MM.1S (cell line): ENCODE measurements at regions not wholly inside any gene's neighbourhood (a gene's known extent, or its start where the extent isn't known, plus 50 kb on each side); places are given as distances from the start of the nearest gene placed in this dataset.

Source experiments
- EZH2 ChIP-seq: fragments of 300-600 bp; sonication (generic); optimal IDR thresholded peaks from 2 replicates; pipeline ENCODE3; 2017; ENCODE audit warnings: low read depth, mild to moderate bottlenecking, antibody characterized with exemption, low read length, mixed read lengths
- EZH2phosphoT487 ChIP-seq: fragments of 300-600 bp; sonication (generic); IDR thresholded peaks from 2 replicates; pipeline ENCODE4 v1.6.1; 2018; ENCODE audit warnings: antibody characterized with exemption, low read length
- TF ChIP-seq, protein P1 (sequence below): fragments of 300-600 bp; sonication (generic); IDR thresholded peaks from 2 replicates; pipeline ENCODE4 v1.5.1; 2016; ENCODE audit warnings: antibody characterized with exemption, low read length, mixed read lengths

DNA sequence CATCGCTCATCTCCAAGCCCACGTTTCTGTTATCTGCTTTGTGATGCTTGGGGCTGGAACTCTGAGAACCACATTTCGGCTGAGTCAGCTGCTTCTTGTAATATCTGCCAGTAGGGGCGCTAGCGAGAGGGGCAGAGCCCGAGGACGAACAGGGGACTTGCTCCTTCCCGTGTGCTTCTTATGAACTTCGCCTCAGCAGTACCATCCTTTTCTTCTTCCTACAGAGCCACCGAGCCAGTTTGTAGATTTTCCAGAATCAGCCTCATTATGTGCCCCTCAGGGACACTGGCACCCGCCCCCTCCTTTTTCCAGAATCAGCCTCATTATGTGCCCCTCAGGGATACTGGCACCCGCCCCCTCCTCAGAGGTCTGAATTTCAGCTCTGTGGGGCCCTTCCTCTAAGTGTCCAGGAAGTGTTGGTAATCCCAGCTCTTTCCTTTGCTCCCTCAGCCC, 441.7 kb upstream of the RASGEF1B start:
- TF ChIP-seq, protein P1, sequence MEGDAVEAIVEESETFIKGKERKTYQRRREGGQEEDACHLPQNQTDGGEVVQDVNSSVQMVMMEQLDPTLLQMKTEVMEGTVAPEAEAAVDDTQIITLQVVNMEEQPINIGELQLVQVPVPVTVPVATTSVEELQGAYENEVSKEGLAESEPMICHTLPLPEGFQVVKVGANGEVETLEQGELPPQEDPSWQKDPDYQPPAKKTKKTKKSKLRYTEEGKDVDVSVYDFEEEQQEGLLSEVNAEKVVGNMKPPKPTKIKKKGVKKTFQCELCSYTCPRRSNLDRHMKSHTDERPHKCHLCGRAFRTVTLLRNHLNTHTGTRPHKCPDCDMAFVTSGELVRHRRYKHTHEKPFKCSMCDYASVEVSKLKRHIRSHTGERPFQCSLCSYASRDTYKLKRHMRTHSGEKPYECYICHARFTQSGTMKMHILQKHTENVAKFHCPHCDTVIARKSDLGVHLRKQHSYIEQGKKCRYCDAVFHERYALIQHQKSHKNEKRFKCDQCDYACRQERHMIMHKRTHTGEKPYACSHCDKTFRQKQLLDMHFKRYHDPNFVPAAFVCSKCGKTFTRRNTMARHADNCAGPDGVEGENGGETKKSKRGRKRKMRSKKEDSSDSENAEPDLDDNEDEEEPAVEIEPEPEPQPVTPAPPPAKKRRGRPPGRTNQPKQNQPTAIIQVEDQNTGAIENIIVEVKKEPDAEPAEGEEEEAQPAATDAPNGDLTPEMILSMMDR, result peak; percentile 64
- TF ChIP-seq EZH2, result no peak
- no peak for TF ChIP-seq EZH2phosphoT487
